ENCODE measurements at regions not wholly inside any gene's neighbourhood (a gene's known extent, or its start where the extent isn't known, plus 50 kb on each side); places are given as distances from the start of the nearest gene placed in this dataset.

DNA sequence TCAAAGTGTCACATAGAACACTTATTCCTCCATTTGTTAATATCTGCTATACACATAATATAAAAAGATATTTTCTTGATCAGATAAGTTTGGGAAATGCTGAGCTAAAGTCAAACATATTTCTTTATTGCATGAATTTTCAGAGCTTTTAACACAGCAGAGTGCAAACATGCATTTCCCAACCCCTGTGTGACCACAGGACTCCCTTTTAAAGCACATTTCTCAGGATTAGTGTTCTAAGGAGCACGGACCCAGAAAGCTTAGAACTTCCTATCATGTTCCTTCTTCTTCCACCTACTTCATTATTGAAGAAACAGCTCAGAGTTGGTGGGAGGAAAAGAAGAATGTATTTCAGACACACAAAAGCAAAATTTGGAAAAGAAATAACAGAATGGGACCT, 109.1 kb upstream of the CDC42BPA start:
- H4K91ac ChIP-seq (ENCODE audit: low read length): no peak overlapping the region
- no peak overlapping the region for H3K9ac ChIP-seq (ENCODE audit: low read length)
- no peak overlapping the region for H3K27ac ChIP-seq (ENCODE audit: low read length, poor library complexity, severe bottlenecking)
- no peak overlapping the region for H3K23ac ChIP-seq (ENCODE audit: low read length in 2 of 2)
- DNase-seq: no peak
- H3K4me2 ChIP-seq (ENCODE audit: low read length, poor library complexity, severe bottlenecking): no peak overlapping the region
- peaks cover 17% of the 10 kb centered on the region for H3K4me1 ChIP-seq (ENCODE audit: control insufficient read depth, insufficient read depth, low read depth, low read length)
- no peaks in the 10 kb centered on the region for H3K9me3 ChIP-seq (ENCODE audit: control insufficient read depth, low read length)
- no peak overlapping the region for H3K4me3 ChIP-seq (ENCODE audit: insufficient read depth in 1 of 2, low read depth in 1 of 2, low read length in 2 of 2)
- H2BK5ac ChIP-seq (ENCODE audit: low read depth, low read length, poor library complexity, severe bottlenecking): no peak overlapping the region
- H3K79me1 ChIP-seq (replicated peaks; ENCODE audit: low read length, poor library complexity, severe bottlenecking): no peaks in the 10 kb centered on the region
- no peak overlapping the region for H3K14ac ChIP-seq (ENCODE audit: low read length in 2 of 2)
- no peak overlapping the region for H2AFZ ChIP-seq (ENCODE audit: low read depth, low read length)
- no peak overlapping the region for H2BK15ac ChIP-seq (ENCODE audit: low read depth, poor library complexity, severe bottlenecking)
- no peak overlapping the region for H4K8ac ChIP-seq (ENCODE audit: low read length)
- no CpG with 5 or more reads among the region's 1 CpG for WGBS
- no peak overlapping the region for H2AK5ac ChIP-seq (ENCODE audit: low read length, severe bottlenecking)
- H2BK12ac ChIP-seq (ENCODE audit: low read length in 2 of 2): no peak overlapping the region
- H3K4ac ChIP-seq (ENCODE audit: low read depth in 1 of 2, low read length in 2 of 2): no peak overlapping the region
- no peaks in the 10 kb centered on the region for H3K36me3 ChIP-seq (ENCODE audit: control insufficient read depth in 1 of 2, insufficient read depth in 2 of 2, low read depth in 1 of 2, low read length in 2 of 2)
- no peaks in the 10 kb centered on the region for H3K27me3 ChIP-seq (ENCODE audit: control insufficient read depth in 1 of 2, insufficient read depth in 1 of 2, low read length in 2 of 2)
- H2BK120ac ChIP-seq (ENCODE audit: low read depth, low read length): no peak overlapping the region
- H3K18ac ChIP-seq (ENCODE audit: low read depth in 1 of 2, low read length in 2 of 2): no peak overlapping the region

DNA sequence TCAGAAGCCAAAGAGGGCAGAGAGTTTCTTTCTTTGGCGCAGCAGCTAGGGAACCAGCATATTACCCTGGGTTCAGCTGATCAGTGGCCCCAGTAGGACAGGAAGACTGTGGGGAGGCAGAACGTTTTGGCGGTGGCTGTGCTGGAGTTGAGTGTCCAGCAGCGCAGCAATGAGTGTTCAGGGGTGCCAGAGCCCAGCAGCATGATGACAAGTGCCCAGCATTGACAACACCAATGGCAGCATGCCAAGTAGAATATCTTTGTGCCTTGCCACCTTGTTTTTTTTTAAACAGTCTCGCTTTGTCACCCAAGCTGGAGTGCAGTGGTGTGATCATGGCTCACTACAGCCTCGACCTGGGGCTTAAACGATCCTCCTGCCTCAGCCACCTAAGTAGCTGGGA, 106.7 kb upstream of the CDC42BPA start:
- Histone ChIP-seq H3K4me3 (ENCODE audit: insufficient read depth in 1 of 2, low read depth in 1 of 2, low read length in 2 of 2) (no peak overlapping the region), H3K4me2 (ENCODE audit: low read length, poor library complexity, severe bottlenecking) (no peak overlapping the region), H4K91ac (ENCODE audit: low read length) (peak overlapping the region; percentile 44), H3K23ac (ENCODE audit: low read length in 2 of 2) (no peak overlapping the region), H2BK120ac (ENCODE audit: low read depth, low read length) (no peak overlapping the region), H3K9me3 (ENCODE audit: control insufficient read depth, low read length) (no peaks in the 10 kb centered on the region), H4K8ac (ENCODE audit: low read length) (no peak overlapping the region), H3K79me1 (replicated peaks; ENCODE audit: low read length, poor library complexity, severe bottlenecking) (no peaks in the 10 kb centered on the region), H3K27me3 (ENCODE audit: control insufficient read depth in 1 of 2, insufficient read depth in 1 of 2, low read length in 2 of 2) (no peaks in the 10 kb centered on the region), H3K4me1 (ENCODE audit: control insufficient read depth, insufficient read depth, low read depth, low read length) (peaks cover 13% of the 10 kb centered on the region), H3K18ac (ENCODE audit: low read depth in 1 of 2, low read length in 2 of 2) (peak overlapping the region in 1 of 2 experiments; percentile 45), H3K9ac (ENCODE audit: low read length) (no peak overlapping the region), H2BK12ac (ENCODE audit: low read length in 2 of 2) (peak overlapping the region in 1 of 2 experiments; percentile 24), H3K4ac (ENCODE audit: low read depth in 1 of 2, low read length in 2 of 2) (no peak overlapping the region), H3K36me3 (ENCODE audit: control insufficient read depth in 1 of 2, insufficient read depth in 2 of 2, low read depth in 1 of 2, low read length in 2 of 2) (no peaks in the 10 kb centered on the region), H2AFZ (ENCODE audit: low read depth, low read length) (no peak overlapping the region), H2BK5ac (ENCODE audit: low read depth, low read length, poor library complexity, severe bottlenecking) (no peak overlapping the region), H2BK15ac (ENCODE audit: low read depth, poor library complexity, severe bottlenecking) (no peak overlapping the region), H3K14ac (ENCODE audit: low read length in 2 of 2) (no peak overlapping the region), H2AK5ac (ENCODE audit: low read length, severe bottlenecking) (no peak overlapping the region), H3K27ac (ENCODE audit: low read length, poor library complexity, severe bottlenecking) (no peak overlapping the region)
- DNase-seq: no peak
- 98% methylated on average over 7 of the region's 7 CpGs for WGBS

DNA sequence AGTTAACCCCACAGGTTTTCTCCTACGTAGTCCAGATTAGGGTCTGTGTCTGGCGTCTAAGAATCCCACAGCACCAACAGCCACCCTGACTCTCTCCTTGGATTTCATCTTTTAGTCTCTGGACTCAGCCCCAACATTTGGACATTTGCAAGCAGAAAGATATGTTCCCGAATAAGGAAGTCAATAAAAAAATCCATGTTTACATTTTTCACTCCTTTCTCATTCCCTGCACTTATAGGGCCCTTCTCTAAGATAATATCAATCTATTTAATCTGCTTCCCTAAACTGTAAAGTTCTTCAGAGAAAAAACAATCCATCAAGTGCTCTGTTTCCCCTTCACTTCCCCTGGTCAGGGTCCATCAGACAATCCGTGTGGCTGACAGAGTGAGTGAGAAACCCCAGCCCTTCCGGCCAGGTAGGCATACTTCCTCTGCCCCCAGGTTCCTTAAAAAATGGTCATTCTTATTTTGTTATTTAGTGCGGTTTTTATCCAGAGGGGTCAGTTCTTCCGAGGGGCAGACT, 105.9 kb upstream of the CDC42BPA start:
- H4K91ac ChIP-seq (ENCODE audit: low read length): no peak overlapping the region
- H3K27ac ChIP-seq (ENCODE audit: low read length, poor library complexity, severe bottlenecking): no peak overlapping the region
- no peak overlapping the region for H2AFZ ChIP-seq (ENCODE audit: low read depth, low read length)
- H3K36me3 ChIP-seq (ENCODE audit: control insufficient read depth in 1 of 2, insufficient read depth in 2 of 2, low read depth in 1 of 2, low read length in 2 of 2): no peaks in the 10 kb centered on the region
- H3K27me3 ChIP-seq (ENCODE audit: control insufficient read depth in 1 of 2, insufficient read depth in 1 of 2, low read length in 2 of 2): no peaks in the 10 kb centered on the region
- H2AK5ac ChIP-seq (ENCODE audit: low read length, severe bottlenecking): no peak overlapping the region
- no peak overlapping the region for H2BK5ac ChIP-seq (ENCODE audit: low read depth, low read length, poor library complexity, severe bottlenecking)
- no peak overlapping the region for H3K4me3 ChIP-seq (ENCODE audit: insufficient read depth in 1 of 2, low read depth in 1 of 2, low read length in 2 of 2)
- no peaks in the 10 kb centered on the region for H3K9me3 ChIP-seq (ENCODE audit: control insufficient read depth, low read length)
- H4K8ac ChIP-seq (ENCODE audit: low read length): no peak overlapping the region
- no peak overlapping the region for H2BK120ac ChIP-seq (ENCODE audit: low read depth, low read length)
- 60% methylated on average over 6 of the region's 7 CpGs for WGBS
- no peak overlapping the region for H2BK12ac ChIP-seq (ENCODE audit: low read length in 2 of 2)
- H3K14ac ChIP-seq (ENCODE audit: low read length in 2 of 2): no peak overlapping the region
- H3K18ac ChIP-seq (ENCODE audit: low read depth in 1 of 2, low read length in 2 of 2): peak overlapping the region in 1 of 2 experiments; percentile 45
- no peaks in the 10 kb centered on the region for H3K79me1 ChIP-seq (replicated peaks; ENCODE audit: low read length, poor library complexity, severe bottlenecking)
- no peak overlapping the region for H3K4ac ChIP-seq (ENCODE audit: low read depth in 1 of 2, low read length in 2 of 2)
- H3K9ac ChIP-seq (ENCODE audit: low read length): no peak overlapping the region
- H3K4me1 ChIP-seq (ENCODE audit: control insufficient read depth, insufficient read depth, low read depth, low read length): peaks cover 7% of the 10 kb centered on the region
- H3K23ac ChIP-seq (ENCODE audit: low read length in 2 of 2): no peak overlapping the region
- peak; percentile 40 for DNase-seq
- no peak overlapping the region for H3K4me2 ChIP-seq (ENCODE audit: low read length, poor library complexity, severe bottlenecking)
- H2BK15ac ChIP-seq (ENCODE audit: low read depth, poor library complexity, severe bottlenecking): no peak overlapping the region

DNA sequence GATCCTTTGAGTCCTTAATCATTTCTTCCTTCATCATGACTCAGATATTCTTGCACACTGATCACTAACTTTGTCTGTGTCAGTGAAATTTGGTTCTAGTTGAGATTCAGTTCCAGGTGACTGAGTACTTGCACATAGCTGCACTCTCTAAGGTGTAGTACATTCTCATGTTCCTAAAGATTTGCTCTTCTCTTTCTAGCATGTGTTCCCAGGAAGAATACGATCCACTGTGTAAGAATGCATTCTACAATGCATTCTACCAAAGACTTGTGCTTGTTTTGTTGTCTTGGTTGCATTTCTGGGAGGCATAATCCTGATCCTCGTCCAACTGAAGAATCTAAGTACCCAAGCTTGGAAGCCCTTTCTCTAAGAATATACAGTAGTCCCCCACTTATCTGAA, 104.3 kb upstream of the CDC42BPA start:
- WGBS: 92% methylated on average over 2 of the region's 2 CpGs
- H3K9ac ChIP-seq (ENCODE audit: low read length): no peak overlapping the region
- H3K4me3 ChIP-seq (ENCODE audit: insufficient read depth in 1 of 2, low read depth in 1 of 2, low read length in 2 of 2): no peak overlapping the region
- H2AK5ac ChIP-seq (ENCODE audit: low read length, severe bottlenecking): no peak overlapping the region
- H3K4me1 ChIP-seq (ENCODE audit: control insufficient read depth, insufficient read depth, low read depth, low read length): peaks cover 2% of the 10 kb centered on the region
- H3K27me3 ChIP-seq (ENCODE audit: control insufficient read depth in 1 of 2, insufficient read depth in 1 of 2, low read length in 2 of 2): no peaks in the 10 kb centered on the region
- no peak overlapping the region for H2AFZ ChIP-seq (ENCODE audit: low read depth, low read length)
- H3K27ac ChIP-seq (ENCODE audit: low read length, poor library complexity, severe bottlenecking): no peak overlapping the region
- H3K36me3 ChIP-seq (ENCODE audit: control insufficient read depth in 1 of 2, insufficient read depth in 2 of 2, low read depth in 1 of 2, low read length in 2 of 2): no peaks in the 10 kb centered on the region
- no peak overlapping the region for H4K91ac ChIP-seq (ENCODE audit: low read length)
- H3K4ac ChIP-seq (ENCODE audit: low read depth in 1 of 2, low read length in 2 of 2): no peak overlapping the region
- H2BK120ac ChIP-seq (ENCODE audit: low read depth, low read length): no peak overlapping the region
- H2BK5ac ChIP-seq (ENCODE audit: low read depth, low read length, poor library complexity, severe bottlenecking): no peak overlapping the region
- no peak overlapping the region for H3K18ac ChIP-seq (ENCODE audit: low read depth in 1 of 2, low read length in 2 of 2)
- no peak overlapping the region for H4K8ac ChIP-seq (ENCODE audit: low read length)
- no peaks in the 10 kb centered on the region for H3K79me1 ChIP-seq (replicated peaks; ENCODE audit: low read length, poor library complexity, severe bottlenecking)
- H3K9me3 ChIP-seq (ENCODE audit: control insufficient read depth, low read length): no peaks in the 10 kb centered on the region
- H2BK15ac ChIP-seq (ENCODE audit: low read depth, poor library complexity, severe bottlenecking): no peak overlapping the region
- no peak overlapping the region for H3K14ac ChIP-seq (ENCODE audit: low read length in 2 of 2)
- no peak overlapping the region for H3K23ac ChIP-seq (ENCODE audit: low read length in 2 of 2)
- H3K4me2 ChIP-seq (ENCODE audit: low read length, poor library complexity, severe bottlenecking): no peak overlapping the region
- no peak for DNase-seq
- no peak overlapping the region for H2BK12ac ChIP-seq (ENCODE audit: low read length in 2 of 2)
